HepG2 (cell line): ENCODE measurements at regions not wholly inside any gene's neighbourhood (a gene's known extent, or its start where the extent isn't known, plus 50 kb on each side); places are given as distances from the start of the nearest gene placed in this dataset.

Experiments
- BRCA1 ChIP-seq: sonication (generic); formaldehyde crosslinking; IDR thresholded peaks from 2 replicates; pipeline ENCODE4 v1.4.0; 2020; ENCODE audit warnings: missing genetic modification reagents
- FLYWCH1 ChIP-seq: sonication (generic); formaldehyde crosslinking; IDR thresholded peaks from 2 replicates; pipeline ENCODE4 v1.8.1; 2023; ENCODE audit warnings: mild to moderate bottlenecking, missing genetic modification reagents
- GABPB1 ChIP-seq: IDR thresholded peaks from 2 replicates; pipeline ENCODE4 v1.6.1; 2016; ENCODE audit warnings: mild to moderate bottlenecking, missing genetic modification reagents, moderate library complexity, missing compliant biosample characterization
- HOXD1 ChIP-seq: sonication (generic); formaldehyde crosslinking; IDR thresholded peaks from 2 replicates; pipeline ENCODE4 v1.5.0; 2020; ENCODE audit warnings: missing genetic modification reagents
- IRX3 ChIP-seq: sonication (generic); formaldehyde crosslinking; IDR thresholded peaks from 2 replicates; pipeline ENCODE4 v1.8.1; 2023; ENCODE audit warnings: mild to moderate bottlenecking, low read depth, missing genetic modification reagents, borderline replicate concordance
- MAF1 ChIP-seq: sonication (generic); formaldehyde crosslinking; IDR thresholded peaks from 2 replicates; pipeline ENCODE4 v1.5.0; 2020; ENCODE audit warnings: missing genetic modification reagents, borderline replicate concordance
- MZF1 ChIP-seq: sonication (generic); formaldehyde crosslinking; IDR thresholded peaks from 2 replicates; pipeline ENCODE4 v1.8.1; 2023; ENCODE audit warnings: mild to moderate bottlenecking, missing genetic modification reagents, borderline replicate concordance
- NAIF1 ChIP-seq: sonication (generic); formaldehyde crosslinking; IDR thresholded peaks from 2 replicates; pipeline ENCODE4 v1.5.0; 2020; ENCODE audit warnings: mild to moderate bottlenecking, missing genetic modification reagents, borderline replicate concordance
- NFRKB ChIP-seq: fragments of 450-650 bp; IDR thresholded peaks from 2 replicates; pipeline ENCODE4 v1.6.1; 2017
- SAFB2 ChIP-seq: sonication (generic); formaldehyde crosslinking; IDR thresholded peaks from 2 replicates; pipeline ENCODE4 v1.5.1; 2020; ENCODE audit warnings: missing genetic modification reagents, low read depth, mild to moderate bottlenecking, borderline replicate concordance
- SNAPC2 ChIP-seq: sonication (generic); formaldehyde crosslinking; IDR thresholded peaks from 2 replicates; pipeline ENCODE4 v1.8.1; 2022; ENCODE audit warnings: mild to moderate bottlenecking, missing genetic modification reagents
- SUZ12 ChIP-seq: fragments of 150-350 bp; IDR thresholded peaks from 2 replicates; pipeline ENCODE4 v1.6.1; 2014; ENCODE audit warnings: low read depth, low read length
- ZBTB25 ChIP-seq: IDR thresholded peaks from 2 replicates; pipeline ENCODE4 v1.6.1; 2018; ENCODE audit warnings: missing genetic modification reagents
- ZBTB26 ChIP-seq: IDR thresholded peaks from 2 replicates; pipeline ENCODE4 v1.6.1; 2016; ENCODE audit warnings: missing compliant biosample characterization, missing genetic modification reagents, borderline replicate concordance
- ZIK1 ChIP-seq: sonication (generic); formaldehyde crosslinking; IDR thresholded peaks from 2 replicates; pipeline ENCODE4 v1.5.0; 2020; ENCODE audit warnings: mild to moderate bottlenecking, low read depth, missing genetic modification reagents, borderline replicate concordance
- ZKSCAN1 ChIP-seq: fragments of 150-350 bp; IDR thresholded peaks from 2 replicates; pipeline ENCODE4 v1.6.1; 2014; ENCODE audit warnings: low read length
- ZNF124 ChIP-seq: sonication (generic); formaldehyde crosslinking; IDR thresholded peaks from 2 replicates; pipeline ENCODE4 v1.4.0; 2020; ENCODE audit warnings: missing genetic modification reagents
- ZNF235 ChIP-seq: sonication (generic); formaldehyde crosslinking; IDR thresholded peaks from 2 replicates; pipeline ENCODE4 v1.8.1; 2023; ENCODE audit warnings: mild to moderate bottlenecking, missing genetic modification reagents, borderline replicate concordance
- ZNF30 ChIP-seq: sonication (generic); formaldehyde crosslinking; IDR thresholded peaks from 2 replicates; pipeline ENCODE4 v1.5.0; 2020; ENCODE audit warnings: mild to moderate bottlenecking, missing genetic modification reagents
- ZNF382 ChIP-seq: sonication (generic); formaldehyde crosslinking; IDR thresholded peaks from 2 replicates; pipeline ENCODE4 v1.5.0; 2020; ENCODE audit warnings: missing genetic modification reagents, mild to moderate bottlenecking, borderline replicate concordance
- ZNF496 ChIP-seq: sonication (generic); formaldehyde crosslinking; IDR thresholded peaks from 2 replicates; pipeline ENCODE4 v1.8.1; 2023; ENCODE audit warnings: mild to moderate bottlenecking, moderate library complexity, missing genetic modification reagents; ENCODE audit not compliant: insufficient replicate concordance
- ZNF614 ChIP-seq: IDR thresholded peaks from 2 replicates; pipeline ENCODE4 v1.6.1; 2018; ENCODE audit warnings: missing biosample characterization, missing genetic modification reagents, inconsistent platforms, borderline replicate concordance
- ZNF629 ChIP-seq: sonication (generic); formaldehyde crosslinking; conservative IDR thresholded peaks from 2 replicates; pipeline ENCODE4 v1.5.0; 2020; ENCODE audit warnings: missing genetic modification reagents
- ZNF704 ChIP-seq: sonication (generic); formaldehyde crosslinking; IDR thresholded peaks from 2 replicates; pipeline ENCODE4 v1.8.1; 2023; ENCODE audit warnings: mild to moderate bottlenecking, inconsistent platforms, moderate library complexity, missing genetic modification reagents, borderline replicate concordance
- TF ChIP-seq, protein P1 (sequence below): sonication (generic); formaldehyde crosslinking; IDR thresholded peaks from 2 replicates; pipeline ENCODE4 v1.8.0; 2022; ENCODE audit warnings: mild to moderate bottlenecking, missing genetic modification reagents, borderline replicate concordance
- TF ChIP-seq, protein P2 (sequence below): sonication (generic); formaldehyde crosslinking; conservative IDR thresholded peaks from 2 replicates; pipeline ENCODE4 v1.8.1; 2023; ENCODE audit warnings: missing genetic modification reagents

DNA sequence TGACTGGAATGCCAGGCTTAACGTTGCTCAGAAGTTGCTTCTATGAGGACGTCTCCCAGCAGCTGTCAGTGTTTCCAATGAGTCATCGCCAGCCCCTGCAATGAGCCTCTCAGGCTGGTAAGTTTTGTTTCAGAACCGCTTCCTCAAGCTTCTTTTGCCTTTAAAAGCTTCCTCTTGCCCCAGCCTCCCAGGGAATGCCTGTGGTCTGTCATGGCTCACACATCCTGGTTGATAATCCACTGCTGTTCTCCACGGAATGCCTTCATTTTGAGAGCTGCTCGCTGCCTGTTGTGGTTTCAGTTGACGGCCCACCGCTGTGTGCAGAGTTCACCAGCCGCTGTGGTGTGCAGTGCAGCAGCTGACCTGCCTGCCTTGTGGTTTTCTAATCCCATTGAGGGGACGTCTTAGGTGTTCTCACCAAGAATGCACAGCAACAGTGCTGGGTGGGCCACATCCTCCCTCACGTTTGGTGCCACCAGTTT is 96.4 kb downstream of the RTP5 start (continued):
- TF ChIP-seq MZF1 (CRISPR knock-in tag): no peak
- TF ChIP-seq NFRKB: no peak
- no peak for TF ChIP-seq MAF1 (CRISPR knock-in tag)
- 0 out of 2 replicates have a peak, but pooled peaks have one; percentile 28 for TF ChIP-seq ZKSCAN1
- no peak for TF ChIP-seq ZIK1 (CRISPR knock-in tag)
- no peak for TF ChIP-seq SNAPC2
- no peak for TF ChIP-seq HOXD1 (CRISPR knock-in tag)
- TF ChIP-seq ZNF614 (CRISPR knock-in tag): no peak
- no peak for TF ChIP-seq NAIF1 (CRISPR knock-in tag)
- no peak for TF ChIP-seq SAFB2 (CRISPR knock-in tag)
- TF ChIP-seq ZBTB26 (CRISPR knock-in tag): peak; percentile 47; the same call in 1 of the 2 replicates
- TF ChIP-seq IRX3: peak; percentile 32; the same call in 1 of the 2 replicates
- TF ChIP-seq SUZ12: no peak
- no peak for TF ChIP-seq ZNF382 (CRISPR knock-in tag)
- no peak for TF ChIP-seq ZNF30 (CRISPR knock-in tag)
- no peak for TF ChIP-seq GABPB1
- TF ChIP-seq ZNF124 (CRISPR knock-in tag): no peak
- no peak for TF ChIP-seq ZNF235 (CRISPR knock-in tag)
- TF ChIP-seq, protein P1, sequence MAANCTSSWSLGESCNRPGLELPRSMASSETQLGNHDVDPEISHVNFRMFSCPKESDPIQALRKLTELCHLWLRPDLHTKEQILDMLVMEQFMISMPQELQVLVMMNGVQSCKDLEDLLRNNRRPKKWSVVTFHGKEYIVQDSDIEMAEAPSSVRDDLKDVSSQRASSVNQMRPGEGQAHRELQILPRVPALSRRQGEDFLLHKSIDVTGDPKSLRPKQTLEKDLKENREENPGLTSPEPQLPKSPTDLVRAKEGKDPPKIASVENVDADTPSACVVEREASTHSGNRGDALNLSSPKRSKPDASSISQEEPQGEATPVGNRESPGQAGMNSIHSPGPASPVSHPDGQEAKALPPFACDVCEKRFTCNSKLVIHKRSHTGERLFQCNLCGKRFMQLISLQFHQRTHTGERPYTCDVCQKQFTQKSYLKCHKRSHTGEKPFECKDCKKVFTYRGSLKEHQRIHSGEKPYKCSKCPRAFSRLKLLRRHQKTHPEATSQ: no peak
- TF ChIP-seq ZNF496: no peak
- no peak for TF ChIP-seq BRCA1 (CRISPR knock-in tag)
- TF ChIP-seq ZNF704: no peak
- no peak for TF ChIP-seq ZNF629 (CRISPR knock-in tag)
- TF ChIP-seq FLYWCH1 (CRISPR knock-in tag): no peak
- TF ChIP-seq, protein P2, sequence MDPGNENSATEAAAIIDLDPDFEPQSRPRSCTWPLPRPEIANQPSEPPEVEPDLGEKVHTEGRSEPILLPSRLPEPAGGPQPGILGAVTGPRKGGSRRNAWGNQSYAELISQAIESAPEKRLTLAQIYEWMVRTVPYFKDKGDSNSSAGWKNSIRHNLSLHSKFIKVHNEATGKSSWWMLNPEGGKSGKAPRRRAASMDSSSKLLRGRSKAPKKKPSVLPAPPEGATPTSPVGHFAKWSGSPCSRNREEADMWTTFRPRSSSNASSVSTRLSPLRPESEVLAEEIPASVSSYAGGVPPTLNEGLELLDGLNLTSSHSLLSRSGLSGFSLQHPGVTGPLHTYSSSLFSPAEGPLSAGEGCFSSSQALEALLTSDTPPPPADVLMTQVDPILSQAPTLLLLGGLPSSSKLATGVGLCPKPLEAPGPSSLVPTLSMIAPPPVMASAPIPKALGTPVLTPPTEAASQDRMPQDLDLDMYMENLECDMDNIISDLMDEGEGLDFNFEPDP (CRISPR knock-in tag): no peak
- TF ChIP-seq ZBTB25 (CRISPR knock-in tag): no peak
